ENCODE measurements at regions not wholly inside any gene's neighbourhood (a gene's known extent, or its start where the extent isn't known, plus 50 kb on each side); places are given as distances from the start of the nearest gene placed in this dataset.
A peak's percentile ranks its signal among the peaks of the same experiment; 100 is the strongest.

DNA sequence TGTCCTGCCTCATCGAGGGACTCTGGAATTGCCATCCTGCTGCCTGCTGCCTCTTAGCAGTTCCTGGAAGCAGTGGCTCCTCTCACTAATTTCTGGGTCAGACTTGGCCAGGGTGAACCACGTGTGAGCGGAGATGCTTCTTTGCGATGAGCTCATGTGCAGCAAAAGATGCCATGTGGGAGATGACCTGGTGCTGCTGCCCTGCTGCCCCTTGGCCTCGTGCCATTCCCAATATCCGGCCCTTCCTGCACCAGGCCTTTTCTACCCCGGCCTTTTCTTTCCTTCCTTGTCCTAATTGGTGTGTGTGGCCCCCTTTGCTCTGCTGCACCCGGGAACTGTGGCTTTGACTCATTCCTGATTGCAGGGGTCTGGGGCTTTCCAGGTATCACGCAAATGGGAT lies 296.9 kb upstream of the HS6ST1 start:
- H3K4me1 ChIP-seq (ENCODE audit: insufficient read depth, low read length) = no peaks in the 10 kb centered on the region
- H3K79me2 ChIP-seq (ENCODE audit: insufficient read depth, low read length) = no peaks in the 10 kb centered on the region
- no peak for DNase-seq (ENCODE audit: insufficient read length, low spot score, missing footprints)

DNA sequence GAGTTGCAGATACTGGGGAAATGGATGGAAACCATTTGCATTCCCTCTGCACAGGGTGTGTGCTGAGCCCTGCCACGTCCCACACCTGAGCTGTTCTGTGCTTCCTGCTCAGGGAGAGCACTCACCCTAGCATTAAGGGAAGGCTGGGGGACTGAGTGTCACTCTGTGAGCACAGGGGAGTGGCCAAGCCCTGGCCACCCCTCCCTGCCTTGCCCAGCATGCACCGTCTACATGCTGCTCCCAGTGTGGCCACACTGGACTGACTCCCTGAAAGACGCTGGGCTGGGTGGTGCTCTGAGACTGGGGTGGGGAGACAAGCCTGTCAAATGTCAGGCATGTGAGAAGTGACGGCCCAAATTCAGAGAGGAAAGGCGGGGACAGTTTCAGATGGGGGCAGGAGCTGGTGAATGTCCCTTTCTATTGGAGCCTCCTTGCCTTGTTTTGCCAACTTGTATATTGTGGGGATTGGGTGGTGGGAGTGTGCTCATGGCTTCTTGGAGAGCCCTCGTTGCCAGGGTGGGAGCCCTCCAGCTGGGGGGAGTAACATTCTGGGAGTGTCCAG lies 298.4 kb upstream of the HS6ST1 start:
- H3K4me3 ChIP-seq (ENCODE audit: insufficient read depth, low read length) = no peak overlapping the region
- H2AFZ ChIP-seq (ENCODE audit: low read length) = no peak overlapping the region
- no peaks in the 10 kb centered on the region for H3K9me3 ChIP-seq (ENCODE audit: low read depth, low read length)
- H3K36me3 ChIP-seq (ENCODE audit: insufficient read depth, low read length) = no peaks in the 10 kb centered on the region
- TF ChIP-seq, protein P1, sequence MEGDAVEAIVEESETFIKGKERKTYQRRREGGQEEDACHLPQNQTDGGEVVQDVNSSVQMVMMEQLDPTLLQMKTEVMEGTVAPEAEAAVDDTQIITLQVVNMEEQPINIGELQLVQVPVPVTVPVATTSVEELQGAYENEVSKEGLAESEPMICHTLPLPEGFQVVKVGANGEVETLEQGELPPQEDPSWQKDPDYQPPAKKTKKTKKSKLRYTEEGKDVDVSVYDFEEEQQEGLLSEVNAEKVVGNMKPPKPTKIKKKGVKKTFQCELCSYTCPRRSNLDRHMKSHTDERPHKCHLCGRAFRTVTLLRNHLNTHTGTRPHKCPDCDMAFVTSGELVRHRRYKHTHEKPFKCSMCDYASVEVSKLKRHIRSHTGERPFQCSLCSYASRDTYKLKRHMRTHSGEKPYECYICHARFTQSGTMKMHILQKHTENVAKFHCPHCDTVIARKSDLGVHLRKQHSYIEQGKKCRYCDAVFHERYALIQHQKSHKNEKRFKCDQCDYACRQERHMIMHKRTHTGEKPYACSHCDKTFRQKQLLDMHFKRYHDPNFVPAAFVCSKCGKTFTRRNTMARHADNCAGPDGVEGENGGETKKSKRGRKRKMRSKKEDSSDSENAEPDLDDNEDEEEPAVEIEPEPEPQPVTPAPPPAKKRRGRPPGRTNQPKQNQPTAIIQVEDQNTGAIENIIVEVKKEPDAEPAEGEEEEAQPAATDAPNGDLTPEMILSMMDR (IDR thresholded peaks at IDR 0.05; ENCODE audit: extremely low read depth, low read depth, low read length) = no peak
- H3K27ac ChIP-seq (ENCODE audit: low read depth, low read length) = no peak overlapping the region
- no peaks in the 10 kb centered on the region for H3K4me1 ChIP-seq (ENCODE audit: insufficient read depth, low read length)
- H3K4me2 ChIP-seq (ENCODE audit: insufficient read depth, low read length) = no peak overlapping the region
- H4K20me1 ChIP-seq (ENCODE audit: insufficient read depth, low read length) = no peaks in the 10 kb centered on the region
- no peaks in the 10 kb centered on the region for H3K27me3 ChIP-seq (ENCODE audit: insufficient read depth, low read length)
- peak; percentile 50 for DNase-seq (ENCODE audit: insufficient read length, low spot score, missing footprints)
- no peaks in the 10 kb centered on the region for H3K79me2 ChIP-seq (ENCODE audit: insufficient read depth, low read length)

More for the DNA sequence above, 296.9 kb upstream of the HS6ST1 start:
- Histone ChIP-seq H2AFZ (ENCODE audit: low read length) (no peak overlapping the region), H3K27ac (ENCODE audit: low read depth, low read length) (no peak overlapping the region), H3K27me3 (ENCODE audit: insufficient read depth, low read length) (no peaks in the 10 kb centered on the region), H3K4me2 (ENCODE audit: insufficient read depth, low read length) (no peak overlapping the region), H3K4me3 (ENCODE audit: insufficient read depth, low read length) (no peak overlapping the region), H3K36me3 (ENCODE audit: insufficient read depth, low read length) (no peaks in the 10 kb centered on the region), H4K20me1 (ENCODE audit: insufficient read depth, low read length) (no peaks in the 10 kb centered on the region), H3K9me3 (ENCODE audit: low read depth, low read length) (no peaks in the 10 kb centered on the region)
- TF ChIP-seq, protein P1 (IDR thresholded peaks at IDR 0.05; ENCODE audit: extremely low read depth, low read depth, low read length) = no peak

DNA sequence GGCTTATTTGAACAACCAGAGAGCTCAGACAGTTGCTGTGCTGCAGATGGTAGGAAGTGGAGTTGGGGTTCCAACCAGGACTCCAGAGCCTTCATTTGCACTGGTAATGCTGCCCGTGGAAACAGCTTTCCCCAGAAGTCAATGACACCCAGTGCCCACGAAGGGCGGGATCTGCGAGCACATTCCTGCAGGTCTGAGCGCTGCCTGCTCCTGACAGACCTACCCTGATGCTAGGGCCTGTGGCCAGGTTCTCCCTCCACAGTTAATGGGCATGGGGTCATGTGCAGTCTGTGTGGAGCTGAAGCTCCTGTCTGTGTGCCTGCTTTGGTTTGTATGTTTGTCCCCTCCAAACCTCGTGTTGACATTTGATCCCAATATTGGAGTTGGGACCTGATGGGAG lies 299.0 kb upstream of the HS6ST1 start:
- no peaks in the 10 kb centered on the region for H4K20me1 ChIP-seq (ENCODE audit: insufficient read depth, low read length)
- peak; percentile 55 for DNase-seq (ENCODE audit: insufficient read length, low spot score, missing footprints)
- no peaks in the 10 kb centered on the region for H3K79me2 ChIP-seq (ENCODE audit: insufficient read depth, low read length)
- no peak overlapping the region for H3K27ac ChIP-seq (ENCODE audit: low read depth, low read length)
- no peak overlapping the region for H2AFZ ChIP-seq (ENCODE audit: low read length)
- H3K9me3 ChIP-seq (ENCODE audit: low read depth, low read length) = no peaks in the 10 kb centered on the region
- TF ChIP-seq, protein P1 (IDR thresholded peaks at IDR 0.05; ENCODE audit: extremely low read depth, low read depth, low read length) = no peak
- no peak overlapping the region for H3K4me3 ChIP-seq (ENCODE audit: insufficient read depth, low read length)
- no peaks in the 10 kb centered on the region for H3K27me3 ChIP-seq (ENCODE audit: insufficient read depth, low read length)
- peaks cover 2% of the 10 kb centered on the region for H3K4me1 ChIP-seq (ENCODE audit: insufficient read depth, low read length)
- no peak overlapping the region for H3K4me2 ChIP-seq (ENCODE audit: insufficient read depth, low read length)
- no peaks in the 10 kb centered on the region for H3K36me3 ChIP-seq (ENCODE audit: insufficient read depth, low read length)

DNA sequence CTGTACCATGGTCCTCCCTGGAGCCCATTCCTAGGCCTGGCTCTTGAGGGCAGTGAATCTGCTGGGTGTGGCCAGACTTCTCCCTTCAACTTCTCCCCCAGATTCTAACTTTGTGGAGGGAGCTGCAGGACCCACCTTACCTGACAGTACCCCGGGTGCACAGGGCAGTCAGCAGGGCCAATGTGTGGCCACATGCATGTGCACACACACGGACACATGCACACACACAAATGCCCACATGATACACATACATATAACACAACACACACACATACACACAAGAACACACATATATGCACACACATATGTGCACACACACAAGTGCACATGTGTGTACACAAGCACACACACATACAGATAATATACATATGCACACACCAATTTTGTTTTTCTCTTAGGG lies 300.0 kb upstream of the HS6ST1 start:
- no peaks in the 10 kb centered on the region for H3K27me3 ChIP-seq (ENCODE audit: insufficient read depth, low read length)
- no peak overlapping the region for H3K4me3 ChIP-seq (ENCODE audit: insufficient read depth, low read length)
- H2AFZ ChIP-seq (ENCODE audit: low read length) = no peak overlapping the region
- peak; percentile 32 for DNase-seq (ENCODE audit: insufficient read length, low spot score, missing footprints)
- no peaks in the 10 kb centered on the region for H3K36me3 ChIP-seq (ENCODE audit: insufficient read depth, low read length)
- no peaks in the 10 kb centered on the region for H4K20me1 ChIP-seq (ENCODE audit: insufficient read depth, low read length)
- H3K79me2 ChIP-seq (ENCODE audit: insufficient read depth, low read length) = no peaks in the 10 kb centered on the region
- TF ChIP-seq, protein P1 (IDR thresholded peaks at IDR 0.05; ENCODE audit: extremely low read depth, low read depth, low read length) = no peak
- peaks cover 12% of the 10 kb centered on the region for H3K4me1 ChIP-seq (ENCODE audit: insufficient read depth, low read length)
- H3K27ac ChIP-seq (ENCODE audit: low read depth, low read length) = no peak overlapping the region
- no peak overlapping the region for H3K4me2 ChIP-seq (ENCODE audit: insufficient read depth, low read length)
- no peaks in the 10 kb centered on the region for H3K9me3 ChIP-seq (ENCODE audit: low read depth, low read length)
